HCT116 (cell line): ENCODE measurements at regions not wholly inside any gene's neighbourhood (a gene's known extent, or its start where the extent isn't known, plus 50 kb on each side); places are given as distances from the start of the nearest gene placed in this dataset.

Experiments used
- ATAC-seq: fragments of 200-7000 bp; cut with Tn5 transposase; 2 replicates; pipeline ENCODE4 v1.9.1; 2020; ENCODE audit warnings: mild to moderate bottlenecking, moderate library complexity
- BruUV-seq: library from RNA; stranded (reverse); fragments of 400-500 nt; replicated peaks from 2 replicates; lab custom pipeline; 2021; lab: Mats Ljungman, UMichigan
- CTCF ChIA-PET: fragments of 300-600 bp; sonication (Branson Sonifier 250); formaldehyde crosslinking; loops from one replicate; lab custom pipeline; 2021; ENCODE audit warnings: antibody characterized with exemption; lab: Charles Lee
- POLR2A ChIA-PET: fragments of 300-600, 350-600 bp; sonication (Branson Sonifier 250); formaldehyde crosslinking; loops from one replicate; lab custom pipeline; 2021; ENCODE audit warnings: antibody characterized with exemption; lab: Charles Lee
- RAD21 ChIA-PET, 2 experiments: fragments of 300-600 bp; sonication (Branson Sonifier 250); formaldehyde crosslinking; loops; one replicate each; lab custom pipeline; 2023; ENCODE audit warnings: low total read pairs in 2 of 2; ENCODE audit not compliant: uncharacterized antibody in 2 of 2, unreplicated experiment in 2 of 2, low non-redundant PET in 1 of 2; lab: Charles Lee
- DNase-seq: peaks from one replicate; pipeline ENCODE4 v3.0.0-alpha.2; 2010; ENCODE audit warnings: low read depth, low spot score
- H2AFZ ChIP-seq: fragments of 200-600 bp; shearing (Covaris generic), sonication (generic); 2 replicates; pipeline ENCODE4 v1.6.1; 2017; ENCODE audit warnings: low read depth, mixed run types, mixed read lengths, antibody characterized with exemption, low read length; ENCODE audit not compliant: poor library complexity, severe bottlenecking
- H3K27ac ChIP-seq: 2 replicates; pipeline ENCODE4 v1.5.1; 2012; ENCODE audit warnings: low read depth, low read length
- H3K27me3 ChIP-seq: fragments of 200-600 bp; sonication (generic); 2 replicates; pipeline ENCODE4 v1.6.1; 2016; ENCODE audit warnings: mixed run types, low read length, mixed read lengths; ENCODE audit not compliant: insufficient read depth
- H3K36me3 ChIP-seq, 2 experiments: fragments of 200-500 bp in 1 of 2; fragments of 200-600 bp in 1 of 2; sonication (Bioruptor generic) in 1 of 2; sonication (generic) in 1 of 2; 2 replicates each; pipeline versions ENCODE4 v1.5.1 to v1.6.1; 2014 to 2016; ENCODE audit warnings: low read length in 2 of 2, inconsistent platforms in 1 of 2, mixed read lengths in 1 of 2, mixed run types in 1 of 2; ENCODE audit not compliant: insufficient read depth in 2 of 2, control insufficient read depth in 1 of 2
- H3K4me1 ChIP-seq, 2 experiments: fragments of 200-600 bp in 1 of 2; sonication (generic) in 1 of 2; 2 replicates each; pipeline versions ENCODE4 v1.5.1 to v1.6.1; 2012 to 2017; ENCODE audit warnings: low read length in 2 of 2, inconsistent platforms in 1 of 2, mild to moderate bottlenecking in 1 of 2, mixed read lengths in 1 of 2, mixed run types in 1 of 2, moderate library complexity in 1 of 2; ENCODE audit not compliant: insufficient read depth in 2 of 2, control insufficient read depth in 1 of 2
- H3K4me2 ChIP-seq: fragments of 200-600 bp; sonication (generic); 2 replicates; pipeline ENCODE4 v1.6.1; 2017; ENCODE audit warnings: mixed run types, low read length, mixed read lengths
- H3K4me3 ChIP-seq, 2 experiments: fragments of 200-600 bp in 1 of 2; sonication (generic) in 1 of 2; replicated peaks in 1 of 2; 2 replicates each; pipeline ENCODE4 v1.5.1; 2011 to 2016; ENCODE audit warnings: low read length in 2 of 2, control low read depth in 1 of 2, low read depth in 1 of 2, mild to moderate bottlenecking in 1 of 2, mixed read lengths in 1 of 2, mixed run types in 1 of 2
- H3K79me2 ChIP-seq: fragments of 200-600 bp; sonication (generic); 2 replicates; pipeline ENCODE4 v1.6.1; 2017; ENCODE audit warnings: mild to moderate bottlenecking, mixed run types, low read length, moderate library complexity, mixed read lengths; ENCODE audit not compliant: insufficient read depth
- H3K9ac ChIP-seq: fragments of 200-600 bp; sonication (generic); 2 replicates; pipeline ENCODE4 v1.6.1; 2016; ENCODE audit warnings: low read length, mixed read lengths
- H3K9me2 ChIP-seq: fragments of 200-600 bp; sonication (generic), shearing (Covaris generic); 2 replicates; pipeline ENCODE4 v1.6.1; 2017; ENCODE audit warnings: mixed run types, mild to moderate bottlenecking, moderate library complexity; ENCODE audit not compliant: insufficient read depth
- H3K9me3 ChIP-seq, 2 experiments: fragments of 200-500 bp in 1 of 2; fragments of 200-600 bp in 1 of 2; sonication (Bioruptor generic) in 1 of 2; sonication (generic) in 1 of 2; 2 replicates each; pipeline ENCODE4 v1.6.1; 2014 to 2017; ENCODE audit warnings: low read length in 2 of 2, mixed read lengths in 2 of 2, inconsistent platforms in 1 of 2, low read depth in 1 of 2, mild to moderate bottlenecking in 1 of 2, mixed run types in 1 of 2, moderate library complexity in 1 of 2; ENCODE audit not compliant: control insufficient read depth in 1 of 2, insufficient read depth in 1 of 2
- H4K20me1 ChIP-seq: fragments of 200-600 bp; sonication (generic), shearing (Covaris generic); 2 replicates; pipeline ENCODE4 v1.6.1; 2017; ENCODE audit warnings: mixed run types, mild to moderate bottlenecking, moderate library complexity; ENCODE audit not compliant: insufficient read depth
- ATF3 ChIP-seq: IDR thresholded peaks from 2 replicates; pipeline ENCODE4 v1.6.1; 2012
- CEBPB ChIP-seq: IDR thresholded peaks from 2 replicates; pipeline ENCODE4 v1.6.1; 2012; ENCODE audit warnings: low read depth
- EGR1 ChIP-seq: IDR thresholded peaks from 2 replicates; pipeline ENCODE4 v1.6.1; 2012; ENCODE audit warnings: low read depth
- ELF1 ChIP-seq: IDR thresholded peaks from 2 replicates; pipeline ENCODE4 v1.6.1; 2012; ENCODE audit warnings: low read depth, borderline replicate concordance
- FOSL1 ChIP-seq: IDR thresholded peaks from 2 replicates; pipeline ENCODE4 v1.6.1; 2012; ENCODE audit warnings: low read depth
- POLR2A ChIP-seq: IDR thresholded peaks from 2 replicates; pipeline ENCODE4 v1.7.0; 2011; ENCODE audit warnings: borderline replicate concordance; ENCODE audit not compliant: insufficient read depth, insufficient read length; ENCODE audit errors: extremely low read depth
- POLR2AphosphoS5 ChIP-seq: IDR thresholded peaks from 2 replicates; pipeline ENCODE4 v1.6.1; 2011; ENCODE audit warnings: mild to moderate bottlenecking, low read depth, low read length, moderate library complexity
- RAD21 ChIP-seq: IDR thresholded peaks from 2 replicates; pipeline ENCODE4 v1.6.1; 2012; ENCODE audit warnings: low read depth, mild to moderate bottlenecking
- SIN3A ChIP-seq: IDR thresholded peaks from 2 replicates; pipeline ENCODE4 v1.6.1; 2012; ENCODE audit warnings: low read depth
- SP1 ChIP-seq: IDR thresholded peaks from 2 replicates; pipeline ENCODE4 v1.6.1; 2012; ENCODE audit warnings: low read depth
- ZFX ChIP-seq: fragments of 450-650 bp; IDR thresholded peaks from 2 replicates; pipeline ENCODE4 v1.6.1; 2017
- ZNF274 ChIP-seq: fragments of 200-500 bp; sonication (Bioruptor generic); IDR thresholded peaks from 2 replicates; pipeline ENCODE4 v1.6.1; 2014; ENCODE audit warnings: mild to moderate bottlenecking, low read depth, low read length, inconsistent platforms
- intact Hi-C: fragments of 100-400 bp; cut with micrococcal nuclease; formaldehyde crosslinking; loops from 2 replicates; pipeline ENCODE4 v1.10.0; 2022
- TF ChIP-seq, protein P1 (sequence below): IDR thresholded peaks from 2 replicates; pipeline ENCODE4 v1.6.1; 2011; ENCODE audit warnings: mild to moderate bottlenecking, low read length, moderate library complexity; ENCODE audit not compliant: insufficient replicate concordance; ENCODE audit errors: extremely low read depth
- TF ChIP-seq, protein P2 (sequence below): IDR thresholded peaks from 2 replicates; pipeline ENCODE4 v1.6.1; 2012; ENCODE audit warnings: low read depth
- TF ChIP-seq, protein P3 (sequence below), 3 experiments: fragments of 200-600 bp in 1 of 3; sonication (generic) in 1 of 3; IDR thresholded peaks in 2 of 3; conservative IDR thresholded peaks in 1 of 3; 2 replicates each; pipeline ENCODE4 v1.5.1; 2012 to 2017; ENCODE audit warnings: low read depth in 2 of 3, low read length in 2 of 3, antibody characterized with exemption in 1 of 3, borderline replicate concordance in 1 of 3, control low read depth in 1 of 3, mild to moderate bottlenecking in 1 of 3, mixed read lengths in 1 of 3, mixed run types in 1 of 3, moderate library complexity in 1 of 3; ENCODE audit not compliant: insufficient read depth in 1 of 3

DNA sequence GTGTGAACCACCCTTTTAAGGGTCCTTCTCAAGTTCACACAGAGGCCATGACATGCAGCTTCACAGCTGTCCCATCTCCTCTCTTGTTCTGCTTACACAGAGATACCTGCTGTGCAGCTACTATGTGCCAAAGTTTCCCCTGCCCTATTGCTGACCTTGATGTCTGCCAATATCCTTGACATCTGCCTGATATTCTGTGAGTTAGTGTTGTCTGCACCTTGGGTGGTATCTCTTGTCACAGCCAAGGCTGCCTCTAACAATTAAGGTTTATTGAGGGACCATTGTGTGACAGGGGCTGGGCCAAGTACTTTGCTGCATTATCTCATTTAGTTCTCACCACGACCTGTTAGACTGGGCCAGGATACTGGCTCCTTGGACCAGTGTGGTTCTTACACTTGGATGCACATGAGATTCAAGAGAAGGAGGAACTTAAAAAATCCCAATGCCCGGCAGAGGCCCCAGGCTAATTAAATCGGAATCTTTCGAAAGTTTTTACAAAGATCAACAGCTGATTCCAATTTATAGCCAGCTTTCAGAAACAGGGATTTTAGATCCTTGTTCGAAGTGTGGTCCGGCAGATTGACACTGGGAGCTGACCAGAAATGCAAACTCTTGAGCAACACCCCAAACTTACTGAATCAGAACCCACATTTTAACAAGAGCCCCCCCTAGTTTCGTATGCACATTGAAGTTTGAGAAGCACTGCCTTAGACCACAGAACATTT is 178.6 kb downstream of the SATB1 start (continued):
- TF ChIP-seq SP1 = no peak
- TF ChIP-seq CEBPB = no peak

- Histone ChIP-seq H4K20me1 (no peaks in the 10 kb centered on the region), H3K79me2 (no peaks in the 10 kb centered on the region), H2AFZ (no peak overlapping the region), H3K27me3 (no peaks in the 10 kb centered on the region), H3K9me2 (no peaks in the 10 kb centered on the region), H3K4me1 (peaks cover 0 to 3% of the 10 kb centered on the region in 2 experiments; a peak in 1 of 4 replicates), H3K27ac (no peak overlapping the region), H3K4me2 (no peak overlapping the region), H3K9ac (no peak overlapping the region), H3K9me3 (no peaks in the 10 kb centered on the region), H3K36me3 (no peaks in the 10 kb centered on the region), H3K4me3 (no peak overlapping the region)
- POLR2A ChIA-PET = no interaction called here
- TF ChIP-seq FOSL1 (no peak), ATF3 (no peak), RAD21 (no peak), POLR2A (no peak), CEBPB (no peak), SIN3A (no peak), ZFX (no peak), POLR2AphosphoS5 (no peak), EGR1 (no peak), ZNF274 (no peak), ELF1 (no peak)
- TF ChIP-seq, protein P1, sequence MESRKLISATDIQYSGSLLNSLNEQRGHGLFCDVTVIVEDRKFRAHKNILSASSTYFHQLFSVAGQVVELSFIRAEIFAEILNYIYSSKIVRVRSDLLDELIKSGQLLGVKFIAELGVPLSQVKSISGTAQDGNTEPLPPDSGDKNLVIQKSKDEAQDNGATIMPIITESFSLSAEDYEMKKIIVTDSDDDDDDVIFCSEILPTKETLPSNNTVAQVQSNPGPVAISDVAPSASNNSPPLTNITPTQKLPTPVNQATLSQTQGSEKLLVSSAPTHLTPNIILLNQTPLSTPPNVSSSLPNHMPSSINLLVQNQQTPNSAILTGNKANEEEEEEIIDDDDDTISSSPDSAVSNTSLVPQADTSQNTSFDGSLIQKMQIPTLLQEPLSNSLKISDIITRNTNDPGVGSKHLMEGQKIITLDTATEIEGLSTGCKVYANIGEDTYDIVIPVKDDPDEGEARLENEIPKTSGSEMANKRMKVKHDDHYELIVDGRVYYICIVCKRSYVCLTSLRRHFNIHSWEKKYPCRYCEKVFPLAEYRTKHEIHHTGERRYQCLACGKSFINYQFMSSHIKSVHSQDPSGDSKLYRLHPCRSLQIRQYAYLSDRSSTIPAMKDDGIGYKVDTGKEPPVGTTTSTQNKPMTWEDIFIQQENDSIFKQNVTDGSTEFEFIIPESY = no peak
- TF ChIP-seq, protein P2, sequence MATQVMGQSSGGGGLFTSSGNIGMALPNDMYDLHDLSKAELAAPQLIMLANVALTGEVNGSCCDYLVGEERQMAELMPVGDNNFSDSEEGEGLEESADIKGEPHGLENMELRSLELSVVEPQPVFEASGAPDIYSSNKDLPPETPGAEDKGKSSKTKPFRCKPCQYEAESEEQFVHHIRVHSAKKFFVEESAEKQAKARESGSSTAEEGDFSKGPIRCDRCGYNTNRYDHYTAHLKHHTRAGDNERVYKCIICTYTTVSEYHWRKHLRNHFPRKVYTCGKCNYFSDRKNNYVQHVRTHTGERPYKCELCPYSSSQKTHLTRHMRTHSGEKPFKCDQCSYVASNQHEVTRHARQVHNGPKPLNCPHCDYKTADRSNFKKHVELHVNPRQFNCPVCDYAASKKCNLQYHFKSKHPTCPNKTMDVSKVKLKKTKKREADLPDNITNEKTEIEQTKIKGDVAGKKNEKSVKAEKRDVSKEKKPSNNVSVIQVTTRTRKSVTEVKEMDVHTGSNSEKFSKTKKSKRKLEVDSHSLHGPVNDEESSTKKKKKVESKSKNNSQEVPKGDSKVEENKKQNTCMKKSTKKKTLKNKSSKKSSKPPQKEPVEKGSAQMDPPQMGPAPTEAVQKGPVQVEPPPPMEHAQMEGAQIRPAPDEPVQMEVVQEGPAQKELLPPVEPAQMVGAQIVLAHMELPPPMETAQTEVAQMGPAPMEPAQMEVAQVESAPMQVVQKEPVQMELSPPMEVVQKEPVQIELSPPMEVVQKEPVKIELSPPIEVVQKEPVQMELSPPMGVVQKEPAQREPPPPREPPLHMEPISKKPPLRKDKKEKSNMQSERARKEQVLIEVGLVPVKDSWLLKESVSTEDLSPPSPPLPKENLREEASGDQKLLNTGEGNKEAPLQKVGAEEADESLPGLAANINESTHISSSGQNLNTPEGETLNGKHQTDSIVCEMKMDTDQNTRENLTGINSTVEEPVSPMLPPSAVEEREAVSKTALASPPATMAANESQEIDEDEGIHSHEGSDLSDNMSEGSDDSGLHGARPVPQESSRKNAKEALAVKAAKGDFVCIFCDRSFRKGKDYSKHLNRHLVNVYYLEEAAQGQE = no peak
- TF ChIP-seq, protein P3, sequence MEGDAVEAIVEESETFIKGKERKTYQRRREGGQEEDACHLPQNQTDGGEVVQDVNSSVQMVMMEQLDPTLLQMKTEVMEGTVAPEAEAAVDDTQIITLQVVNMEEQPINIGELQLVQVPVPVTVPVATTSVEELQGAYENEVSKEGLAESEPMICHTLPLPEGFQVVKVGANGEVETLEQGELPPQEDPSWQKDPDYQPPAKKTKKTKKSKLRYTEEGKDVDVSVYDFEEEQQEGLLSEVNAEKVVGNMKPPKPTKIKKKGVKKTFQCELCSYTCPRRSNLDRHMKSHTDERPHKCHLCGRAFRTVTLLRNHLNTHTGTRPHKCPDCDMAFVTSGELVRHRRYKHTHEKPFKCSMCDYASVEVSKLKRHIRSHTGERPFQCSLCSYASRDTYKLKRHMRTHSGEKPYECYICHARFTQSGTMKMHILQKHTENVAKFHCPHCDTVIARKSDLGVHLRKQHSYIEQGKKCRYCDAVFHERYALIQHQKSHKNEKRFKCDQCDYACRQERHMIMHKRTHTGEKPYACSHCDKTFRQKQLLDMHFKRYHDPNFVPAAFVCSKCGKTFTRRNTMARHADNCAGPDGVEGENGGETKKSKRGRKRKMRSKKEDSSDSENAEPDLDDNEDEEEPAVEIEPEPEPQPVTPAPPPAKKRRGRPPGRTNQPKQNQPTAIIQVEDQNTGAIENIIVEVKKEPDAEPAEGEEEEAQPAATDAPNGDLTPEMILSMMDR (IDR thresholded peaks at IDR 0.05 in 2 of 3, conservative IDR thresholded peaks at IDR 0.05 in 1 of 3; ENCODE audit: borderline replicate concordance in 1 of 3, insufficient read depth in 1 of 3, low read depth in 2 of 3, low read length in 2 of 3) = no peak
- BruUV-seq = no TSS peak
- CTCF ChIA-PET = no interaction called here
- RAD21 ChIA-PET = no interaction called here
- no peak for ATAC-seq
- intact Hi-C loops = no loop called here
- no peak for DNase-seq
Observed at GRCh38 chr3:18245721-18246120, 179.4 kb downstream of the SATB1 start.
